ENCODE measurements at regions not wholly inside any gene's neighbourhood (a gene's known extent, or its start where the extent isn't known, plus 50 kb on each side); places are given as distances from the start of the nearest gene placed in this dataset.

DNA sequence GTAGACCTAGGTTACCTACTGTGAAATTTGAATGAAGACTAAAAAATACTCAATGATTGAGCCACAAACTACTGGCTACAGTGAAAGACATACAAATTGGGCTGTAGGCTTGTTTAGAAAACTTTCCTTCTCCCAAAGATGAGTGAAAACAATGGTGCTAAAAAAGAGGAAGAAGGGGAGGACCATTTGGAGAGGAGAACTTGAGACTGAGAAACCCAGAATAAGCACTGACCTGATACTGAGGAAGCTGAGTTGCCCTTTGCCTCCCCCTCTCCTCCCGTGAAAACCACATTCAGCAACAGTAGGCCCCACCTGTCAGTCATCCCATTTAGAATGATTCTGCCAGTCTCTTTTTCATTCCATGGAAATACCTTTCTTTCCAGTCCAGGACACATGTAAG is 484.0 kb upstream of the TGFBR2 start:
- DNase-seq, result no peak

DNA sequence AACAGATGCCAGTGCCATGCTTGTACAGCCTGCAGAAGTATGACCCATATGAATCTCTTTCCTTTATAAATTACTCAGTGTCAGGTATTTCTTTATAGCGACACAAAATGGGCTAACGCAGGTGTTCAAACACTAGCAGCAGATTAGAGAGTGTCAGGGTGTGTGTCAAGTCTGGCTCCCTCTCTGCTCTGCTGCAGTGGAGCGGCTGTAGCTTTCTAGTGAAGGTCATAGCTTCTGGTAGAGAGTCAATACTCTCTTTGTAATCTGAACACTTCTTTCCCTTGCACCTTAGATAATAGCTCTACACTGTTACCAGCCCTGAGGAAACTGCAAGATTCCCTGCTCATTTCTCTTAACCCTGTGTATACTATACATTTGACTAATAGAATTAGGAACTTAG is 483.2 kb upstream of the TGFBR2 start:
- DNase-seq, result no peak

DNA sequence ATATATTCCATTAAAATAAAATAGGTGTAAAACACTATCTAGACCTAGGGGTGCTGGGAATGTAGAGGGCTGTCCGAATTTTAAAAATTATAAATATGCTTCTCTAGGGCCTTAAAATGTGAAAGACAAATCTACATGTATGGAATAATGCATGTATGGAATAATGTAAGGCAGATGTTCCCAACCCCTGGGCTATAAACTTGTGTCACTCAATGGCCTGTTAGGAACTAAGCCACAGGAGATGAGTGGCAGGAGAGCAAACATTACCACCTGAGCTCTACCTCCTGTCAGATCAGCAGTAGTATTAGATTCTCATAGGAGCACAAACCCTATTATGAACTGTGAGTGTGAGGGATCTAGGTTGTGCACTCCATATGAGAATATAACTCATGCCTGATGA is 482.6 kb upstream of the TGFBR2 start:
- DNase-seq, result no peak

DNA sequence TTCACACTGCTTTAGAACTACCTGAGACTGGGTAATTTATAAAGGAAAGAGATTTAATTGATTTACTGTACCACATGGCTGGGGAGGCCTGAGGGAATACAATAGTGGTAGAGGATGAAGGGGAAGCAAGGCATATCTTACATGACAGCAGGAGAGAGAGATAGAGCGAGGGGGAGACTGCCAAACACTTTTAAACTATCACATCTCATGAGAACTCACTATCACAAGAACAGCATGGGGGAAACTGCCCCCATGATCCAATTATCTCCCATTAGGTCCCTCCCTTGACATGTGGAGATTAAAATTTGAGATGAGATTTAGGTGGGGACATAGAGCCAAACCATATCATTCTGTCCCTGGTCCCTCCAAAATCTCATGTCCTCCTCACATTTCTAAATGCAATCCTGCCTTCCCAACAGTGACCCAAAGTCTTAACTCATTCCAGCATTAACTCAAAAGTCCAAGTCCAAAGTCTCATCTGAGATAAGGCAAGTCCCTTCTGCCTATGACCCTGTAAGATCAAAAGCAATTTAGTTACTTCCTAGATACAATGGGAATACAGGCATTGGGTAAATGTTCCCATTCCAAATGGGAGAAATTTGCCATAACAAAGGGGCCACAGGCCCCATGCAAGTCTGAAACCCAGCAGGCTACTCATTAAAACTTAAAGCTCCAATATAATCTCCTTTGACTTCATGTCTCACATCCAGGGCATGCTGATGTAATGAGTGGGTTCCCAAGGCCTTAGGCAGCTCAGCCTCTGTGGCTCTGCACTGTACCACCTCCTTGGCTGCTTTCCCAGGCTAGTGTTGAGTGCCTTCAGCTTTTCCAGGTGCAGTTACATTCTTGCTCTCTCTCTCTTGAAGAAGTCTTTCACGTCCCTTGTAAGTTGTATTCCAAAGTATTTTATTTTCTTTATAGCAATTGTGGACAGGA is 481.7 kb upstream of the TGFBR2 start:
- no peak for DNase-seq

DNA sequence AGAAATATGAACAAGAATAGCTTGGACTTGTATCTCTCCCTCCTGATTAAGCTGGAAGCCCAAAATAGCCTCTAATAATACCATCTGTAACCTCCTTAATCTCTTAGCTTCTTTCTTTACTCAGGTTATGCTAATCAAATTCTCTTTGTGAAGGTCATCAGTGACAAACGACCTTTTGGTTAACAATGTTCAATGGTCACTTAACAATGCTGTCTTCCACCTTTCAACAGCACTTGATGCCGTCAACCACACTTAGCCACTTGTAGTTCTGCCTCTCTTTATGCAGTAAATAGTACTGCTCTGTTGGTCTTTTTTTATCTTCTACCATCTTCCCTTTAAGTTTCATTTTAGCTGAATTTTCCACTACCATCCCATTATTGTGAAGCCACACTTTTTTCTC is 476.6 kb upstream of the TGFBR2 start:
- no peak for DNase-seq

DNA sequence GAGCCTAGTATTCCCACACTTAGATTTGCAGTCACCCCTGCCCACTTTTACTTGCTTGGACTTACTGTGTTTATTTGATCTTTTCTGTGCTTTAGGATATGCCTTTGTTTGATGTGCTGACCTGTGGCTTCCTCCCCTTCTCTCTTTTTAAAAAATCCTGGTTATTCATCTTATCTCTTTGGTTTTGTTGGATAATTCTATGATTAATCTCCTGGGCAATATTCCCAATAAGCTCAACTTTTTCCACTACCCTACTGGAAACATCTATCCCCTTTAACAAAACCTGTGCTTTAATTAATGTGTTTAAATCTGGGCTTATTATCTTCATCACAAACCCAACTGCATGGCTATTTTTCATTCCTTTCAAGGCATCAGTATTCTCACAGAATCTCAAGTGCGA is 476.0 kb upstream of the TGFBR2 start:
- no peak for DNase-seq

DNA sequence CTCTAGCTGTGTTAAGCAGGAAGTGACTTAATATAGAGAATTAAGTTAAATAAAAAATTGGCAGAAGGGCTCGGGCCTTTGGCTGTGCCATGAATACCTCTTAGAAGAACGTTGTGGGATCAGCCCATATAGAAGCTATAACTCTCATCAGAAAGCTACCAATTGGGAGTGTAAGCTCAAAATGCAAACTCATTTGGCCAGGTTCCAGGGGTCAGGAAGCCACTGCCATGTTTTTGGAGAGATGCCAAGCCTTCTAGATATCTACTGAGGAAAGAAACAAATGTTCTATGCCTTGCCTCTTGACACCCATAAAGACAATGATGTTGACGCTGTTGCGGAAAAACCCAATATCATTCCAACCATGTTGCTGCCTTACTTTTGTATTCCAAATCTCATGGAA is 475.2 kb upstream of the TGFBR2 start:
- DNase-seq, result no peak

DNA sequence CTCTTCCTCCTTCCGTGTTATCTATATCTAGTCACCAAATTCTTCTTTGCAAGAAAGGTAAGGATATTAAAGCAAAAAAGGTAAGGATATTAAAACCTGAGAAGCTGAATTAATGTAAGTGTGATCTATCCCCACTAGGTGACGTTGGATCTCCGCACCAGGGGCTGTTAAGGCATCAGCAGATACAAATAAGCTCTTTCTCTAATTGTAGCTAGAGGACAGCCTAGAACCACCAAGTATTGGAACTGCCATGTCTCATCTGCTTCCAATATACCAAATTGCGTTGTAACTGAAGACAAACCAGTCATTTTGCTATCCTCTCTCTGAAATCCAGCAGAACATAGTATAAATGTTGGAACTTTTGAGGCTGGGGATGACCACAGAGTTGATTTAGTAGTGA is 471.2 kb upstream of the TGFBR2 start:
- DNase-seq, result no peak

DNA sequence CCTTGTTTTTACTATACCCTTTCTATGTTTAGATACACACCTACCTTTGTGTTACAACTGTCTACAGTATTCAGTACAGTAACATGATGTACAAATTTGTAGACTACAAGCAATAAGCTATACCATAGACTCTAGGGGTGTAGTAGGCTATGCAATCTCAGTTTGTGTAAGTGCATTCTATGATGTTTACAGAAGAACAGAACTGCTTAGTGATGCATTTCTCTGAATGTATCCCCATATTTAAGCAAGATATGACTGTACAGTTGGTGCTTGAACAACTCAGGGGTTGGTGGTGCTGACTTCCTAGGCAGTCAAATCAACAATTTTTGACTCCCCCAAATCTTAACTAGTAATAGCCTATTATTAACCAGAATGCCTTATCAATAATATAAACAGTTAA is 467.1 kb upstream of the TGFBR2 start:
- DNase-seq, result no peak

DNA sequence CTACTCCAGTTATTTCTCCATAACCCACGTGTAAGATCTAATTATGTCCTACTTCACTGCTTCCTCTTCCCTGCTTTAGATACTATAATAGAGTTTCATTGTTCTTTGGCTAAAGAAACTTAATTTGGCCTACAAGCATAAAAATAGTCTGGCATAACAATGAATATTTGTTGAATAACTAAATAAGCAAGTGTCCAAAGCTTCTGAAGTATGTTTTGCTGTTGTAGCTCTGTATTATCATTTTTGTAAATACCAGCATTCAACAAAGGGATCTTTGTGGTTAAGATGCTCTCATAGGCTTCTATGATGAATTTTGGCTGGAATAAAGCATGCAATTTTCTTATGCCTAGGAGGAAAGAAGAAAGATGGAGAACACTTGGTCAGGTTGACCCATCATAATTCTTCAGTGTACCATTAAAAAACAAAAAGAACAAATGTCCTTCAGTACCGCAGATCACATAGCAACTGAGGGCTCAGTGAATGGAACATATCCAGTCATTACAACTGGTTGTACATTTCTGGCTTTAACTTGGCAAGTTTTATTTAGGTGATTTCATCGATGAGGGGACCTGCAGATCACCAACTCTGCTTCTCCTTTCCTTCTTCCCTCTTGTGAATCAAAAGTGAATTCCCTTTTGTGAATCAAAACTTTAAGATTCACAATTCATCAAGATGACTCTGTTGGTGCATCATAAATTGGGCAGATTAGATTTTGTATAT is 465.9 kb upstream of the TGFBR2 start:
- DNase-seq, result no peak

DNA sequence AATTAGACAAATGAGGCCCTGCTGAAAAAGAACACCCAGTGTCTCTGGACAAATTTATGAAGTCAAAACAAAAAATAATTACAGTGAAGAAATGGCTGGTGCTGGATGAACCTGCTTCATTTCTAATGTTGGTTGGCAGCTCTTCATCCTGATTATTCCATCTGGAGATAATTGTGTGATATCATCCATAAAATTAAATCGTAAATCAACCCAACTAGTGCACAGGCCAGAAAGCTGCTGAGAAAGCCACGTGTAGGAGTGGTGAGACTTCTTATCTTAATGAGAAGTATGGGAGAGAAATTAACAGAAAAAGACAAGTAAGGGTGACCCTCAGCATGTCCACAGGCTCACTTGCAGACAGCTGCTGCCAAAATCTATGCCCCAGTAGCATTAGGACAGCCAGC is 465.2 kb upstream of the TGFBR2 start:
- DNase-seq, result no peak

DNA sequence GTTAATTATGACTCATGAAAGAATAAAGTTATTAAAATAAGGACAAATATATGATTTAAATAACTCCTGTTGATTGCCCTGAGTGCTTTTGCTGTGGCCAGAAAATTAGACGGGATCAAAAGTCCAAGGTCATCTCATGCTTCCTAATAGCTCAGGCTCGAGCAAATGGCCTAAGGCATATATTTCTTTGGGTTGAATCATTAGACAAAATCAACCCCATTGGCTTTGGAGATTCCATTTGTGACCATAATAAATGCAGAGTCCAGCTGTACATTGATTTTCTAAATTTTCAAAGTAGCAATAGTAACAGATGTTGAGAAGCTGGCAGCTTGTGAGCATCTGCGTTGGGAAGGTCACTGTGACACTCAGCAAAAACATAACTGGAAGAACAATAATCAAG is 464.5 kb upstream of the TGFBR2 start:
- no peak for DNase-seq

DNA sequence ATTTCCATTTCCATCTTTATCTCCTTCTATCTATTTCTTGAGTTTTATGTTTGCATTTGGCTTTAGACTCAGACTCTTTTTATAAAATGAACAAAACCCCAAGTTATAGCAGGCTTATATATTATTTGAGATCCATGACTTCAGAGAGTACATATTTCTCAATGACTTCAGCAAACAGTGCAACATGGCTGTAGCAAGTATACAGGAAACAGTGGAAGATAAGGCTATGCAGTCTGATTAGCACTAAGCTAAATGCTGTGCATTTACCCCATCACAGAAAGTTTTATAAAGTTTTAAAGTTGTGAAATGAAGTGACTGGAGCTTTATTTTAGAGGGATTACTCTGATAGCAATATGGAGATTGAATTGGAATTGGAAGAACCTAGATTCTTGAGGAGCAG is 463.5 kb upstream of the TGFBR2 start:
- no peak for DNase-seq

DNA sequence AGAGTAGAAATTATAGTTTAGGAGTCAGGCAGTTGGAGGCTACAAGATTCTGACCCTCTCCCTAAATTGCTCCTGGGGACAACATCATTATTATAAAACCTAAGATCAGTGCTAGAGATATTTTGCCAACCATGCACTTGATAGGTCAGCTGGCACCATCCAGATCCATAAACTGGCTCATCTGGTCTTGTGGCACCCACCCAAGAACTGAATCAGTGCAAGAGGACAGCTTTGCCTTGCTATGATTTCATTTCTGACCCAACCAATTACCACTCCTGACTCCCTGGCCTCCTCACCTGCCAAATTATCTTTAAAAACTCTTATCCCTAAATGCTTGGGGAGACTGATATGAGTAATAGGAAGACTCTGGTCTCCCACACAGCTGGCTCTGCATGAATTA is 461.1 kb upstream of the TGFBR2 start:
- DNase-seq, result no peak

DNA sequence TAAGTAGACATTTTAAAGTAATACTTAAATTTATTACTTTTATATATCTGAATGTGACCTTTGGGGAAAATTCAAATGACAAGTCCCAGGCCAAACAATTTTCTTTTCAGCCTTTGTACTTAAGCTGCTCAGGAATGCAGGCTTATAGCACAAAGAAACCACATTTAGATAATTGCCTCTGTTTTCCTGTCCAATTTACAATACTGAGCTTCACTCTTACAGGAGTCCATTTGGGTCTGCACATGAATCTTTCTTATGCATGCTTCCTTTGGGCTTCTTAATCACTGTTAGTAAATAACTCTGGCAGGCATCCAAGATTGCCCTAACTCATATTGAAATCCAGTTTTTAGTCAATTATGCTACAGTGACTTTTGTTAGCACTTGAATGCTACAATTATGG is 459.4 kb upstream of the TGFBR2 start:
- DNase-seq, result no peak

DNA sequence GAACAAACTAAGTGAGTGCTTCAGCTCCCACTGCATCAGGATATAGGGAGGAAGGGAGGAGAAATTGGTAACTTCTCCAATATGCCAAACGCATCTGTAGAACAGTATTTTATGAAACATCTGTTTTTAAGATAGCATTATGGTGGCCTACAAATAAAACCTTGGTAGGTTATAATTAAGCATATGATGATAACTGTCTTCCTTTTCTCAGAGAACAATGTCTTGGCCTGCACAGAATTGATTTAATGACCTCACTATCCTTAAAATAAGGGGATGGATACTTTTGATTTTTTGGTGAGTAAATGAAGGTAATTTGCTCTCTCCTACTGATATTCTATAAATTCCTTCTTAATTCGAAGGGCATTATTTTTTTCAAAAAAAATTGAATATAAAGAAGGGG is 451.5 kb upstream of the TGFBR2 start:
- DNase-seq, result no peak

DNA sequence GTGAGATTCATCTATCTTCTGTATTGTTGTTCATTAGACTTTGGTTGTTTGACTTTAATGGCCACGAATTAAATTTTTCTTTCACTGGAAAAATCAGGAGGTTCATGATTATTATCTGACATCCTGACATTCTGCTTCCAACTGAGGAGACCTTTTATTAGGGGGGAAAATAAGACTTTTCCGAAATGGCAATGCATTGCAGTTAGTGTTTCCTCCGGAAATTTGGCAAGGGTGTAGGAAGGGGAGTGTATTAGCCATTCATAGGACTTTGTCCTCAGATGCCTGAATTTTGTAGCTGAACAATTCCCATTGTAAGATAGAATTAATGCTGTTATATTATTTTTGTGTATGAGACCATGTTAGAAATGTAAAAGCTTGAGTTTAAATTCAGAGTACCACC is 450.6 kb upstream of the TGFBR2 start:
- no peak for DNase-seq

DNA sequence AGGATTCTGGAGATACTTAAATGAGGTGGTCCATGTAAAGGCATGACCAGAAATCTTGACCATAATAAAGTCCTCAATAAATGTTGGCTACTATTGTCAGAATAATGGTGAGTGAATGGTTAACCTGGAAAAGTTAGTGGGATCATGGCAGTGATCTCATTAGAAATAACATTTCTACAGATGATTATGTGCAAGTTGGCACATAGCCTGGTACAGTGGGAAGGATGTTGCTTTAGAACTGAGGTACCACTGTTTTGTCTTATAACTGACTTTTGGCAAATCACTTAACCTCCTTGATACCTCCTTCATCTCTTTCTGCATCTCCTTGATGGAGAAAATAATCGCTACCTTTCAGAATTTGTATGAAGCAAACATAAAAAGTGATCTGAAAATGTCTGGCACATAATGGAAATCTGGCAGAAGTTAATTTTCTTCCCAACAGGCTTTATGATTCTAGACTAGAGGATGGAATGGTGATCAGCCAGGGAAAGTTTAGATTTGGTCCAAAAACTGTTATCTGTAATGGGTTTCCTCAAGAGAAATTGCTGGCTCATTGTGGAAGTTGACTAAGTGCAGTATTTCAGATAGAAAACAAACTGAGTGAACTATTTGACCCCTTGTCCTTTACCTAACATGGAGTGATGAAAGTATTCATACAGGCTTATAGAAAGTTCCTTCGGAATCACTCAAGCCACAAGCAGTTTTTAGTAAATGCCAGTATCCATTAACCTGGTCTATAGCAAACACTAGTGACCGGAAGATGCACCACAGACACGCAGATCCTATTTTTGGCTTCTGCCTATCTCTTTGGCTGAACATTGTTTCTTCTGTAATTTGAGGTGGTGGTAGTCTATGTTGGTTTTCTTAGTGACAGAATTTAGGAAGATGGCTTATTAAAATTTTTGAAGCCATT is 449.6 kb upstream of the TGFBR2 start:
- no peak for DNase-seq

DNA sequence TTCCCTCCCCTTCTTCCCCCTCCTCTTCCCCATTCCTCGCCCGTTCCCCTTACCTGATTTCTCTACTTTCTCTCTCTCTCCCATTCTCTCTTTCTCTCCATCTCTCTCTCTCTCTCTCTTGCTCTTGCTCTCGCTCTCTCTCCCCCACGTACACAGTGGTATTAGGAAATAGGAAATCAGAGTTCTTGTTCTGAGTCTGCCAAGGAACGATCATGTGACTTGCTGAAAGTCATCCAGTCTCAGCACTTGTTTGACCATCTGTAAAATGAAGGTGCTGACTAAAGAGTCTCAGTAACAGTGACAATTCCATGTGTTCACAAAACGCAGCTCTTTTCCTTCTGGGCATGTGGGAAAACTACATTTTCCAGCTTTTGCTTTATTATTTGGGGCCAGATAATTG is 445.0 kb upstream of the TGFBR2 start:
- DNase-seq, result no peak

DNA sequence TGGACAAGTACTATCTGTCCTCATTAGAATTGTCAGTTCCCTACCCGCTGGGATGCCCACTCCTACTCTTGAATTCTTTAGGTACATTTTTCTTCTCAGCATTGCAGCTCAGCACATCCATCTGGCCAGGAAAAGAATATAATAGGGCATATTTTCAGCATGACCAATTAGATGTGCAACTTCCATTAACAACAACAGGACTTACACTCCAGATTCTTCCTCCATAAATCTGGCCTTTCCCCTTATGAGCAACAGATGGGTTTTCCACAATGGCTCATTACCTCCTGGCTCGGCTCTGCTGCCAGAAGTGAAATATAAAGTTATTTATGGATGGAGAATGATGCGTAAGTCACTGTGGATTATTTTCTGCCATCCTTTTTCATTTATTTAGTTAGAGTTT is 443.8 kb upstream of the TGFBR2 start:
- DNase-seq, result no peak

DNA sequence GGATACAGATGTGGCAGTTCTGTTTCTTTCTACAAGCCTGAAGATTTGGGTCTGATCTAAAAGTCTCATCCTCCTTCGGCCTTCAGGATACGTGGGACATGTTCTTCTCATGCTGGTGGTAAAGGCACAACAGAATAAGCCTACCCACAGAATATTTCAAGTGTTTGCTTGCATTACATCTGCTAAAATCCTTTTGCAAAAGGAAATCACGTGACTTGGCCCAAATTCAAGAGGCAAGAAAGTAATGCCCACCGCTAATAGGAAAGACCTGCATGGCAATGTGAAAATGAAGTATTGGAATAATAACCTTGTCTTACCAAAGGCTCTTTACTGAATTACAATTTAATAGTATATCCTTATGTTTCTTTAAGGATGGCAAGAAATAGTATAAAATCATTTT is 439.9 kb upstream of the TGFBR2 start:
- DNase-seq, result no peak

DNA sequence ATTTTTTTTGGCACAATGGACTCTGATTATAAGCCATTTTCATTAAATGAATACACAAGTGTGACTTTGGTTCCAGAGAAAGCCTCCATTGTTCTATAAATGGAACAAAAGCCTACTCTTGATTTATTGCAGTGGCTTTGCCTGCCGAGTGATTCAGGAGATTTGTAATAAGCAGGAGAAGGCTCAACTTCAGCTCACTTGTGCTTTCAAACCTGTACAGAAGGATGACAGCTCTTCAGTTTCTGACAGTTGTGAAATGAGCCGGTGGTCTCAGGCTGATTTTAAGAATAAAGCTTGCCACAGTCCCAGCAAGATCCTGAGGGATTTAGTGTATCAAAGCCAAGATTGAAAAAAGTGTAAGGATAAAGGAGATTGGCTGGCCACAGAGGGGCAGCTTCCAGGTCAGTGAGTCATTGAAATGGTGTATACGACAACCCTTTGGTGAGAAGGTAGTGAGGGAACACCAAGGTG is 438.8 kb upstream of the TGFBR2 start:
- no peak for DNase-seq

DNA sequence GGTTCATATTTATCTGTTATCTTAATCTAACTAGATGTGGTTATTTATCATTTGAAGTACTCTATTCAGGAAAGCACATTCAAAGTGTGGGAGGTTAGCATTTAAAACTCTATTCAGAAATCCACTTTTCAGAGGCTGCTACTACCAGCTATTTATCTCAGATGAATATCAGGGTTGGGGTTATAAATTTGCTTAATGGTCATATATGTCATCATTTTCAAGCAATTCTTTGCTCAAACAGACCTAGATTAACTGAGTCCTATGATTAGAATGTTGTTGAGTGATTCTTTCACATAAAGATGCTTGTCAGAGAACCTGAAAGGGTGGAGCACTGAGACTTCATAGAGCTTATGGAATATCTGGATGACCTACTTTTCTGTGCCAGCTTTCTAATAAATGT is 436.9 kb upstream of the TGFBR2 start:
- DNase-seq, result no peak
